GM19035 (cell line): ENCODE measurements at regions not wholly inside any gene's neighbourhood (a gene's known extent, or its start where the extent isn't known, plus 50 kb on each side); places are given as distances from the start of the nearest gene placed in this dataset.
"Not testable (repeated sequence)": the region's sequence is repeated elsewhere in the genome, so short reads cannot be mapped to it uniquely, and the experiment has no call there.

Experiments
- ATAC-seq: cut with Tn5 transposase; IDR thresholded peaks from one replicate; pipeline ENCODE4 v1.9.1; 2021; ENCODE audit not compliant: unreplicated experiment

GRCh38 chr14:21874946-21875345 is 201.3 kb upstream of the OR4E1 start:
- no peak for ATAC-seq

- no peak for ATAC-seq
Observed at GRCh38 chr14:21874167-21874566, 200.5 kb upstream of the OR4E1 start.

GRCh38 chr14:21868442-21869046 is 194.9 kb upstream of the OR4E1 start:
- ATAC-seq = peak; percentile 64

DNA sequence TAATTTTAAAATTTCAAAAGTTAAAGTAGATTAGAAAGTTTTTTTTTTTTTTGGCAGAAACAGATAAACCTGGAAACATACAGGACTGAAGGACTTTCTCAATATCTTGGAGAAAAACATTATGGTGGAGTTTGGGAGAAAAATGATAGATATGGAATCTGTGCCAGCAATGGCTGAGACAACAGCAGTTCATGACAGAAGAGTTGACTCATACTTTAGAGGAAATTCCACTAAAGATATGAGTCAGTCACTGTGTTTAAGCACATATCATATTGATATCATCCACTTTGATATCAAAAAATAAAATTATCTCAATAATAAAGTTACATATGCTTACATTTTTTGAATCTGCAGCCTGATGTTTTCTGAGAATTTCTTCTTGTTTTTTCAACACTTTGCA is 193.9 kb upstream of the OR4E1 start:
- ATAC-seq = no peak

GRCh38 chr14:21866479-21866878 is 192.9 kb upstream of the OR4E1 start:
- no peak for ATAC-seq

DNA sequence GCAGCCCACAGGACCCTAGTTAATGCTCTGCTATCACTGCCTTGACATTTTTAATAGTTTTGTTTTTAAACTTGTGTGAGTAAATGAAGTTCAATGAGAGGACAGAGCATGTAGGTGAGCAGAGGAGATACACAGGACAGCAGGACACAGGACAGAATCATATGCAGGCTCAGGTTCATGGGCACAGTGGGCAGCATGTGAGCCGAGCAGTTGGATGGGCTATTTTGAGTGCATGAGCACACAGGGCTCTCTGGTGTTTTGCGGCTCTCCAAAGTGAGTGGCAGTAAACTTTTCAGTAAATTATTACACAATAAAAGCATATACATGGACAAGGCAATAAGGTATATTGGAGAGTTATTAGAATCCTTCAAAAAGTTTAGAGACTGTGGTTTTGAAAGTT is 189.7 kb upstream of the OR4E1 start:
- no peak for ATAC-seq

DNA sequence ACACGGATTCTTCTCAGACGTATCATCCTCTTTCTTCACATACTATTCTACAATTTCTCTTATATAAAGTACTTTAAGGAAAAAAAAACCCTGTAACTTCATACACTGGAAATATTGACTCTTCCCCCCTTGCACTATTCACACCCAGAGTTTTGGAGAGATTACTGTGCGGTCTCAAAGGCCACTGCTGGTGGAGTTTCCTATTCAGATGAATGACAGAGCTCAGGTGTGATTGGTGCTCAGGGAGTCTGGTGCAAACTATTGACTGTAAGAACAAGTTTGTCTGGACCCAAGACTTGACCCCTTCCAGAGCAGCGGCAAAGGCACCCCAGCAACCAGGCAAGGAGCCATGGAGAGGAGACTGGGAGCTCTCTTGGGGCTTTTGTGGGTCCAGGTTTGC is 187.5 kb upstream of the OR4E1 start:
- no peak for ATAC-seq

- no peak for ATAC-seq
Observed at GRCh38 chr14:21860172-21860571, 186.6 kb upstream of the OR4E1 start.

- ATAC-seq = no peak
Observed at GRCh38 chr14:21852775-21853174, 179.2 kb upstream of the OR4E1 start.

- ATAC-seq = no peak
Observed at GRCh38 chr14:21852061-21852664, 178.5 kb upstream of the OR4E1 start.

- ATAC-seq = not testable (repeated sequence)
Observed at GRCh38 chr14:21846902-21847301, 173.3 kb upstream of the OR4E1 start.

DNA sequence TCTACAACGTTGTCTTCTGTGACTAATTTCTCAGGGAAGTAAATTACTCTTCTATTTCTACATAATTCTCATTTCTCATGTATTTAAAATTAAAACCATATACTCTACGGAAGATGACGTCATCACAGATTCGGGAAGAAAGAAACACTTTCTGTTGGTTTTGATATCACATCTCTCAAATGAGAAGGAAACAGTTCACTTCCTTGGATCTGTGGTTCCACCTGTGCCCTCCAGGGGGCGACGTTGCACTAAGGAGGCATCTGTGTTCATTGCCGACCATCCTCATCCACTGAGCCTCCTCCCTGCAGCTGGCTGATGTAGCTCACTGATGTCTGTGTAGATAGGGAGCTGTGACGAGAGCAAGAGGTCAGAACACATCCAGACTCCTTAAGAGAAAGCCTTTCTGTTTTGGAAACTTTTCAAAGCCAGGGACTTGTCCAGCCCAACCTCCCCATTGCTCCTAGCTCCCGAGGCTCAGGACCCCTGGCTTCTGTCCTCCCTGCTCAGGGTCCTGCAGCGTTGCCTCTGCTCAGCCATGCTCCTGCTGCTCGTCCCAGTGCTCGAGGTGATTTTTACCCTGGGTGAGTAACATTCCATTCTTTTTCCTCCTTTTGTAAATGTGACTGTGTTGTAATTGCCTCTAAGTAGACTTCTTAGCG is 172.7 kb upstream of the OR4E1 start:
- no peak for ATAC-seq

DNA sequence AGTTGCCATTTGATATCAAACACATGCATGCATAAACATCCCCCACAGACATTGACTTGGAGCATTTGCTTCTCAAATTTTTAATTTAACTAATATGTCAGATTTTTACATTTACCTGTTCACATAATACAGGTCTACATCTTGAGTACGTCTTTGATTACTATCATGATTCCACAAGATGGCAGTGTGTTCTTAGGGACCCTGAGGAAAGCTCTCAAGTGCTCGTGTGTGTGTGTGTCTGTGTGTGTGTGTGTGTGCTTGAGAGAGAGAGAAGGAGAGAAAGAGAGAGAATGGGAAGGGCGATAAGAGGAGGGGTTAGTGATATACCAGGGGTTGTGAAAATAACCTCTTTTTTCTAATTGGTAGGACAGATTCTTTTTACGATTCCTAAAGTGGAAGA is 167.1 kb upstream of the OR4E1 start:
- ATAC-seq = no peak

GRCh38 chr14:21833836-21834235 is 160.2 kb upstream of the OR4E1 start:
- ATAC-seq = no peak

GRCh38 chr14:21825845-21826244 is 152.2 kb upstream of the OR4E1 start:
- no peak for ATAC-seq

DNA sequence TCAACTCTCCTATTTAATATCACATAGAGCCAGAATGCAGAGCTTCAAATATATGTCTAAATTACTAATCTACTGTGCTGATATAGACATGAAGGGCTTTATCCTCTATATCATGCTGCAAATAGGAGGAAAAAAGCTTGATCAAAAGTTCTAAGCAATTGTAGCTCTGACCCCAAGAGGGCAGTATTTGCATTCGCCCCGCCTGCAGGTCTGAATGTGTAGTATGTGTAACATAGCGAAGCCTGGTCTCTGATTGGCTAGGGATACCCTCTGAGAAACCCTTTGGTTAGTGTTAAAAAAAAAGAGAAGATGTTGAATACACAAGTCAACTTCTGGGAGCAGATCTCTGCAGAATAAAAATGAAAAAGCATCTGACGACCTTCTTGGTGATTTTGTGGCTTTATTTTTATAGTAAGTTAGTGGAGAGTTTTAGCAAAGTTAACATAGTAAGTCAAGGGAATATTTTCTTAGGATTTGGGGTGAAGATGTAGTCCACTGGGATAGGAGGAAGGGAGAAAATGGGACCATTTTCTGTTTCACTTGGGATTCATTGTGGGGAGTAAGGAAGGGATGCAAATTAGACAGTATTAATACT is 151.6 kb upstream of the OR4E1 start:
- ATAC-seq = no peak

- no peak for ATAC-seq
Observed at GRCh38 chr14:21822109-21822508, 148.5 kb upstream of the OR4E1 start.

DNA sequence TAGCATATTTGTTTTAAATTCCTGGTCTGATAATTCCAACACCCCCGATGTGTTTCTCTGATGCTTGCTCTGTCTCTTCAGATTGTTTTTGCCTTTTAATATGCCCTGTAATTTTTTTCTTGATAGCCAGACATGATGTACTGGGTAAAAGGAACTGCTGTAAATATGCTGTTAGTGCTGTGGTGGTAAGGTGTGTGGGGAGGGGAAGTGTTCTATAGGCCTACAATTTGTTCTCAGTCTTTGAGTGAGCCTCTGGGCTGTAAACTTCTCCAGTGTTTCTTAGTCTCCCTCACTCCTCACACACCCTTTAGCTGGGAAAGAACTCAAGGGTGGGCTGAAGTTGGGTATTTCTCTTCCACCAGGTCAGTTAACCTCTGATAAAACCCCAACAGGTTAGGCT is 147.0 kb upstream of the OR4E1 start:
- ATAC-seq = no peak

- ATAC-seq = not testable (repeated sequence)
Observed at GRCh38 chr14:21819891-21820290, 146.3 kb upstream of the OR4E1 start.

DNA sequence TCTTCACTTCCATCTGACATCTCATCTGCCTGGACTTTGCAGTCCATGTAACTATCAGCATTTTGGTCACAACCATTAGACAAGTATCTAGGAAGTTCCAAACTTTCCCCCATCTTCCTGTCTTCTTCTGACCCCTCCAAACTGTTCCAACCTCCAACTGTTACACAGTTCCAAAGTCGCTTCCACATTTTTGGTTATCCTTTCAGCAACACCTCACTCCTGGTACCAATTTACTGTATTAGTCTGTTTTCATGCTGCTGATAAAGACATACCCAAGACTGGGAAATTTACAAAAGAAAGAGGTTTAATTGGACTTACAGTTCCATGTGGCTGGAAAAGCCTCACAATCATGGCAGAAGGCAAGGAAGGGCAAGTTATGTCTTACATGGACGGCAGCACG is 143.4 kb upstream of the OR4E1 start:
- not testable (repeated sequence) for ATAC-seq

- ATAC-seq = no peak
Observed at GRCh38 chr14:21807975-21808374, 134.4 kb upstream of the OR4E1 start.

DNA sequence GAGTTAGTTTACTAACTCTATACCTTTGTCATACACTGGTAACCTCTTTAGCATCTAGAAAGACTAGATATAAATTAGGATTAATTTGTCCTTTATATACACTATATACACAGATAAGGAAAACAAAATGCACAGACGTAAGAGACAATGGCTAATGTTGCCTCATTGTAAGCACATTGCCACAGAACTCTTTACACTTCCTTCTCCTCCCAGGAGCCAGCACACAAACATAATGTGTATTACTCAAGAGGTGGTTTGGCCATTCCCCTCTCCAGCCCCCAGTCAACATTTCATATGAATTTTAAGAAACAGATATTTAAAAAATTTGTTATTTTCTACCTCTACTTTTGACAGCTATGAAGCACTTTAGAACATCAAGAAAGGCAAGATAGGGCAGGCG is 131.4 kb upstream of the OR4E1 start:
- no peak for ATAC-seq
